ENCODE measurements at regions not wholly inside any gene's neighbourhood (a gene's known extent, or its start where the extent isn't known, plus 50 kb on each side); places are given as distances from the start of the nearest gene placed in this dataset.

- POLR2A ChIA-PET, result no interaction called here
- Histone ChIP-seq H3K27me3 (replicated peaks in 1 of 2; ENCODE audit: control insufficient read depth in 2 of 2, insufficient read depth in 2 of 2, low read length in 1 of 2) (no peaks in the 10 kb centered on the region), H3K9ac (ENCODE audit: control insufficient read depth, insufficient read depth, low read length) (no peak overlapping the region), H3K4me1 (ENCODE audit: control insufficient read depth, insufficient read depth, low read length) (no peaks in the 10 kb centered on the region), H3K4me3 (no peak overlapping the region), H3K36me3 (ENCODE audit: control insufficient read depth in 2 of 2, insufficient read depth in 2 of 2, low read length in 1 of 2) (no peaks in the 10 kb centered on the region), H3K79me2 (ENCODE audit: control insufficient read depth, insufficient read depth, low read length) (no peaks in the 10 kb centered on the region), H3K27ac (ENCODE audit: control insufficient read depth, insufficient read depth) (no peak overlapping the region), H3K4me2 (ENCODE audit: control insufficient read depth, insufficient read depth) (no peak overlapping the region), H3K9me3 (replicated peaks; ENCODE audit: control insufficient read depth, insufficient read depth, low read length) (no peaks in the 10 kb centered on the region; the same call in 2 of the 3 replicates), H2AFZ (ENCODE audit: control insufficient read depth, low read depth, low read length) (no peak overlapping the region), H4K20me1 (ENCODE audit: control insufficient read depth, insufficient read depth) (no peaks in the 10 kb centered on the region)
- no TSS peak for BruUV-seq (replicated peaks)
- RAD21 ChIA-PET (ENCODE audit: unreplicated experiment), result interaction anchor here (0.7 kb wide), 1 partner anchor 28 kb away, joined by 3 read pairs; no protein-coding TSS in a partner anchor
- intact Hi-C loops (cut with micrococcal nuclease; ENCODE audit: unreplicated experiment), result no loop called here
- SMC1A ChIA-PET (ENCODE audit: uncharacterized antibody, unreplicated experiment), result no interaction called here
- in situ Hi-C loops (cut with MboI), result no loop called here
- ATAC-seq, result no peak
- no peak for TF ChIP-seq EZH2 (IDR thresholded peaks at IDR 0.05; ENCODE audit: borderline replicate concordance, control insufficient read depth, low read depth, low read length)
- no peak for TF ChIP-seq ATF2 (IDR thresholded peaks at IDR 0.05; ENCODE audit: low read length)
- no peak for TF ChIP-seq RFX5 (IDR thresholded peaks at IDR 0.05; ENCODE audit: low read depth, low read length)
- TF ChIP-seq TBL1XR1 (IDR thresholded peaks at IDR 0.05; ENCODE audit: low read depth, low read length), result no peak
- no peak for TF ChIP-seq EGR1 (IDR thresholded peaks at IDR 0.05; ENCODE audit: borderline replicate concordance in 1 of 2, low read depth in 2 of 2, low read length in 2 of 2)
- TF ChIP-seq EED (IDR thresholded peaks at IDR 0.05; ENCODE audit: low read depth), result no peak
- no peak for TF ChIP-seq TAF1 (IDR thresholded peaks at IDR 0.05; ENCODE audit: borderline replicate concordance, low read depth, low read length)
- no peak for TF ChIP-seq RB1 (IDR thresholded peaks at IDR 0.05; ENCODE audit: borderline replicate concordance)
- no peak for TF ChIP-seq ETV6 (conservative IDR thresholded peaks at IDR 0.05 in 1 of 2, IDR thresholded peaks at IDR 0.05 in 1 of 2; ENCODE audit: borderline replicate concordance in 1 of 2, low read depth in 1 of 2)
- no peak for TF ChIP-seq ZBTB4 (CRISPR knock-in tag; IDR thresholded peaks at IDR 0.05)
- TF ChIP-seq ASH2L (IDR thresholded peaks at IDR 0.05; ENCODE audit: borderline replicate concordance, low read depth), result no peak
- no peak for TF ChIP-seq MAX (IDR thresholded peaks at IDR 0.05; ENCODE audit: low read depth, low read length)
- no peak for TF ChIP-seq BHLHE40 (IDR thresholded peaks at IDR 0.05; ENCODE audit: borderline replicate concordance in 1 of 2, low read depth in 2 of 2, low read length in 1 of 2)
- TF ChIP-seq RBBP5 (conservative IDR thresholded peaks at IDR 0.05), result no peak
- TF ChIP-seq SREBF2 (IDR thresholded peaks at IDR 0.05; ENCODE audit: low read length), result no peak
- no peak for TF ChIP-seq EP300 (IDR thresholded peaks at IDR 0.05; ENCODE audit: borderline replicate concordance in 1 of 2, control insufficient read depth in 1 of 2, low read depth in 2 of 2, low read length in 2 of 2)
- TF ChIP-seq MTA2 (IDR thresholded peaks at IDR 0.05; ENCODE audit: low read depth), result no peak
- no peak for TF ChIP-seq SREBF1 (IDR thresholded peaks at IDR 0.05; ENCODE audit: low read length)
- no peak for TF ChIP-seq IRF4 (IDR thresholded peaks at IDR 0.05; ENCODE audit: low read depth, low read length)
- CTCF ChIA-PET, result interaction anchor here (0.6 kb wide), 1 partner anchor 294 kb away, joined by 3 read pairs; no protein-coding TSS in a partner anchor
- 34% methylated on average over 32 of the region's 36 CpGs for WGBS (ENCODE audit: insufficient coverage, insufficient replicate concordance, low lambda C conversion rate, missing lambda C conversion rate)
- no peak for DNase-seq (ENCODE audit: low read depth, low spot score)
- no peak for FAIRE-seq
Observed at GRCh38 chr2:2649109-2650072, 318.3 kb upstream of the MYT1L start.

Data from GM12878 (cell line).